ENCODE measurements at regions not wholly inside any gene's neighbourhood (a gene's known extent, or its start where the extent isn't known, plus 50 kb on each side); places are given as distances from the start of the nearest gene placed in this dataset.

DNA sequence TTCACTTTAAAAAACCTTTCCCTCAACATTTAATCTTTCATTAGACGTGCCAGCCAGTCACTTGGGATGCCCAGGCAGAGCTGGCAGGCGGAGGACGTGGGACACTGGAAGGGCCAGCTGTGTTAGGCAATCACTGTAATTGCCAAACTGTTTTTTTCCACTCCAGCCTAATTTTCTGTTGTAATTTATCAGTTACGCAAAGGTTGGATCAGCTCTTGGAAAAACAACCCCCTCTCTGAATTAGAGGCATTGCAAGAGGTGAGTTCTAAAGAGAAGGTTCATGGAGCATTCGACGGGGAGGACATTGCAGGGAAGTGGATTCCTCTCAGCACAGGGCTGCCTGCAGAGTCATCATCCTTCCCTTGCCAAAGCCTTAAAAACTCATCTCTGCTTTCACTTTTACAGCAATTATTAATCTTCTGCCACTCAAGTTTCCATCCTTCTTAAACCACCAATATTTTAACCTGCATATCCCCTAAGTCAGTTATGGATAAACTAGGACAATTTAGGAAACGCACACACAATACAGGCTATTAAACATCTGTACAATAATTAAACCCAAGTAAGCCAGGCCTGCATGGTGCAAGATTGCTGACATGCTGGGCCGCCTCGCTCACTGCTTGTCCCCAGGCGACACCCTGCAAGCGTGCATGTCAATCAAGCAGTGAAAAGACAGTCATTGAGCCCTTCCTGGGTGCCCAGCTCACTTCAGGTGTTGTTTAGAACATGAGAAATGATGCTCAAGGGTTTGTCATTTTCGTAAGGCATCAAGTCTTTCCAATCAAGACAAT, 272.3 kb upstream of the RNF32 start:
- H3K36me3 ChIP-seq (replicated peaks in 1 of 2; ENCODE audit: control extremely low read depth in 1 of 2, control insufficient read depth in 1 of 2, extremely low read depth in 1 of 2, insufficient read depth in 2 of 2, low read length in 1 of 2) = no peaks in the 10 kb centered on the region
- H3K9ac ChIP-seq (ENCODE audit: low read length) = no peak overlapping the region
- no peak overlapping the region for H2AFZ ChIP-seq (ENCODE audit: insufficient read depth, low read depth, low read length, poor library complexity, severe bottlenecking)
- WGBS (ENCODE audit: insufficient coverage) = 83% methylated on average over 8 of the region's 12 CpGs
- H4K20me1 ChIP-seq (ENCODE audit: control insufficient read depth, insufficient read depth, low read length, poor library complexity, severe bottlenecking) = no peaks in the 10 kb centered on the region
- no peak for ATAC-seq (ENCODE audit: low read depth)
- no peaks in the 10 kb centered on the region for H3K27me3 ChIP-seq (replicated peaks in 1 of 4; ENCODE audit: control extremely low read depth in 1 of 4, control insufficient read depth in 3 of 4, insufficient read depth in 4 of 4, low read length in 3 of 4)
- TF ChIP-seq EZH2 (IDR thresholded peaks at IDR 0.05; ENCODE audit: borderline replicate concordance, insufficient read depth, low read depth, low read length, poor library complexity, severe bottlenecking) = no peak
- TF ChIP-seq, protein P1, sequence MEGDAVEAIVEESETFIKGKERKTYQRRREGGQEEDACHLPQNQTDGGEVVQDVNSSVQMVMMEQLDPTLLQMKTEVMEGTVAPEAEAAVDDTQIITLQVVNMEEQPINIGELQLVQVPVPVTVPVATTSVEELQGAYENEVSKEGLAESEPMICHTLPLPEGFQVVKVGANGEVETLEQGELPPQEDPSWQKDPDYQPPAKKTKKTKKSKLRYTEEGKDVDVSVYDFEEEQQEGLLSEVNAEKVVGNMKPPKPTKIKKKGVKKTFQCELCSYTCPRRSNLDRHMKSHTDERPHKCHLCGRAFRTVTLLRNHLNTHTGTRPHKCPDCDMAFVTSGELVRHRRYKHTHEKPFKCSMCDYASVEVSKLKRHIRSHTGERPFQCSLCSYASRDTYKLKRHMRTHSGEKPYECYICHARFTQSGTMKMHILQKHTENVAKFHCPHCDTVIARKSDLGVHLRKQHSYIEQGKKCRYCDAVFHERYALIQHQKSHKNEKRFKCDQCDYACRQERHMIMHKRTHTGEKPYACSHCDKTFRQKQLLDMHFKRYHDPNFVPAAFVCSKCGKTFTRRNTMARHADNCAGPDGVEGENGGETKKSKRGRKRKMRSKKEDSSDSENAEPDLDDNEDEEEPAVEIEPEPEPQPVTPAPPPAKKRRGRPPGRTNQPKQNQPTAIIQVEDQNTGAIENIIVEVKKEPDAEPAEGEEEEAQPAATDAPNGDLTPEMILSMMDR (IDR thresholded peaks at IDR 0.05) = no peak
- H3K27ac ChIP-seq (ENCODE audit: low read length in 2 of 2) = no peak overlapping the region
- no peaks in the 10 kb centered on the region for H3K4me1 Mint-ChIP-seq
- H3K4me3 ChIP-seq (ENCODE audit: control extremely low read depth in 1 of 5, extremely low read depth in 1 of 5, insufficient read depth in 1 of 5, low read depth in 2 of 5, low read length in 4 of 5) = no peak overlapping the region
- DNase-seq = no peak
- H3K4me3 Mint-ChIP-seq = no peak overlapping the region
- H3K27ac Mint-ChIP-seq = no peak overlapping the region
- no peak overlapping the region for H3K4me2 ChIP-seq (replicated peaks; ENCODE audit: low read depth, low read length, poor library complexity, severe bottlenecking)
- no peaks in the 10 kb centered on the region for H3K27me3 Mint-ChIP-seq
- H3K9me3 Mint-ChIP-seq (ENCODE audit: insufficient read depth) = peaks cover 4% of the 10 kb centered on the region
- no peaks in the 10 kb centered on the region for H3K79me2 ChIP-seq (ENCODE audit: control insufficient read depth, insufficient read depth, low read length)
- peaks cover 0 to 18% (median 3%) of the 10 kb centered on the region in 3 donors for H3K9me3 ChIP-seq (ENCODE audit: control extremely low read depth in 1 of 3, control insufficient read depth in 2 of 3, insufficient read depth in 1 of 3, low read length in 2 of 3)
- POLR2A ChIA-PET = no interaction called here
- no peaks in the 10 kb centered on the region for H3K4me1 ChIP-seq (ENCODE audit: control insufficient read depth in 2 of 2, insufficient read depth in 2 of 2, low read length in 2 of 2)
- intact Hi-C loops (cut with micrococcal nuclease) = no loop called here
- CTCF ChIA-PET = no interaction called here

DNA sequence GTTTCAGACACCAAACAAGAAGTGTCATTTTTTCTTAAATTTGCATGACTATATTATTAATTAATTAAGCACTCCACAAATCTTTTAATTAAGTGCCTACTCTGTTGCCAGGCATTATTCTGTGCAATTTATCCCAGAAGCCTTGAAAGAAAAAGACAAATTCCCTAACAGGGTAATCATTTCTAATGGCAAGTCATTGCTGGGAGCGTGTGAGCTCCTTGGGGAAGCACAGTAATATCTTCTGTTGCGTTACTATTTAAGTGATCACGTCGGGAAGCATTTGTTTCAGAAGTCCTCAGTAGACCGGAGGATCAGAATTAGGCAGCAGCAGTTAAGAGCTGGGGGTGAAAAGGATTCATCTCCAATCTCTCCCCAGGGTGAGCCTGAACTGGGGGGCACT, 276.8 kb upstream of the RNF32 start:
- no peak overlapping the region for H3K27ac ChIP-seq (ENCODE audit: low read length in 2 of 2)
- ATAC-seq (ENCODE audit: low read depth) (no peak), DNase-seq (no peak)
- Mint-ChIP-seq H3K9me3 (ENCODE audit: insufficient read depth) (no peaks in the 10 kb centered on the region), H3K27me3 (no peaks in the 10 kb centered on the region), H3K4me1 (no peaks in the 10 kb centered on the region), H3K4me3 (no peak overlapping the region), H3K27ac (no peak overlapping the region)
- H3K4me2 ChIP-seq (replicated peaks; ENCODE audit: low read depth, low read length, poor library complexity, severe bottlenecking) = no peak overlapping the region
- no peaks in the 10 kb centered on the region for H3K27me3 ChIP-seq (replicated peaks in 1 of 4; ENCODE audit: control extremely low read depth in 1 of 4, control insufficient read depth in 3 of 4, insufficient read depth in 4 of 4, low read length in 3 of 4)
- intact Hi-C loops (cut with micrococcal nuclease) = no loop called here
- no peak overlapping the region for H2AFZ ChIP-seq (ENCODE audit: insufficient read depth, low read depth, low read length, poor library complexity, severe bottlenecking)
- H3K36me3 ChIP-seq (replicated peaks in 1 of 2; ENCODE audit: control extremely low read depth in 1 of 2, control insufficient read depth in 1 of 2, extremely low read depth in 1 of 2, insufficient read depth in 2 of 2, low read length in 1 of 2) = no peaks in the 10 kb centered on the region
- ChIA-PET CTCF (no interaction called here), POLR2A (no interaction called here)
- H4K20me1 ChIP-seq (ENCODE audit: control insufficient read depth, insufficient read depth, low read length, poor library complexity, severe bottlenecking) = no peaks in the 10 kb centered on the region
- 100% methylated on average over 5 of the region's 5 CpGs for WGBS (ENCODE audit: insufficient coverage)
- no peaks in the 10 kb centered on the region for H3K79me2 ChIP-seq (ENCODE audit: control insufficient read depth, insufficient read depth, low read length)
- TF ChIP-seq EZH2 (IDR thresholded peaks at IDR 0.05; ENCODE audit: borderline replicate concordance, insufficient read depth, low read depth, low read length, poor library complexity, severe bottlenecking) = no peak
- TF ChIP-seq, protein P1 (IDR thresholded peaks at IDR 0.05) = no peak
- no peak overlapping the region for H3K9ac ChIP-seq (ENCODE audit: low read length)
- no peak overlapping the region for H3K4me3 ChIP-seq (ENCODE audit: control extremely low read depth in 1 of 5, extremely low read depth in 1 of 5, insufficient read depth in 1 of 5, low read depth in 2 of 5, low read length in 4 of 5)
- no peaks in the 10 kb centered on the region for H3K4me1 ChIP-seq (ENCODE audit: control insufficient read depth in 2 of 2, insufficient read depth in 2 of 2, low read length in 2 of 2)
- peaks cover 0 to 15% (median 0%) of the 10 kb centered on the region in 3 donors for H3K9me3 ChIP-seq (ENCODE audit: control extremely low read depth in 1 of 3, control insufficient read depth in 2 of 3, insufficient read depth in 1 of 3, low read length in 2 of 3)

Data from B cell (primary cell).